ENCODE measurements at regions not wholly inside any gene's neighbourhood (a gene's known extent, or its start where the extent isn't known, plus 50 kb on each side); places are given as distances from the start of the nearest gene placed in this dataset.

DNA sequence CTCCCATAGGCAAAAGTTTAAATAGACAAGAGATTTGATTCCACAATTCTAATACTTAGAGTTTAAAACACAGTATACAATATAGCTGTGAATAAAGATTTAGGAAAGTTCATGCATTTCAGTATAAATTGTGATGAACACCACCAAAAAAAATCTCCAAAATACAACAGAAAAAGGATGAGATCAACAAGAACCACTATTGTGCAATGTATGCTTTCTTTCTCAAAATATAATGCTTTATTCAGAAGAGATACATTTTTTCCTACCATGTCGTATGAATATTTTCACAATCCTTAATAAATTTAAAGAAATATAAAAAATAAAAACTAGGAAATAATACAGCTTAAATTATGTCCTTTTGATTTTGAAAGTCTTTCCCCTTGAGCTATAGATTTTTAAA lies 1309.2 kb downstream of the MRPL39 start:
- no peaks in the 10 kb centered on the region for H3K36me3 ChIP-seq (ENCODE audit: control insufficient read depth in 4 of 4, insufficient read depth in 3 of 4, low read depth in 1 of 4, low read length in 3 of 4)
- no peak overlapping the region for H3K4me3 ChIP-seq (ENCODE audit: low read depth in 1 of 3, low read length in 3 of 3)
- TF ChIP-seq ZBTB33 (IDR thresholded peaks at IDR 0.05) (no peak), JUND (IDR thresholded peaks at IDR 0.05) (no peak), FOXA1 (IDR thresholded peaks at IDR 0.05) (no peak), HNF4A (conservative IDR thresholded peaks at IDR 0.05) (no peak), NR2F2 (IDR thresholded peaks at IDR 0.05) (no peak), HNF4G (IDR thresholded peaks at IDR 0.05) (no peak), SP1 (IDR thresholded peaks at IDR 0.05) (no peak), GABPA (IDR thresholded peaks at IDR 0.05 in 1 of 2, conservative IDR thresholded peaks at IDR 0.05 in 1 of 2) (no peak), EGR1 (IDR thresholded peaks at IDR 0.05; ENCODE audit: low read depth in 2 of 2) (no peak), TAF1 (conservative IDR thresholded peaks at IDR 0.05) (no peak)
- TF ChIP-seq, protein P1, sequence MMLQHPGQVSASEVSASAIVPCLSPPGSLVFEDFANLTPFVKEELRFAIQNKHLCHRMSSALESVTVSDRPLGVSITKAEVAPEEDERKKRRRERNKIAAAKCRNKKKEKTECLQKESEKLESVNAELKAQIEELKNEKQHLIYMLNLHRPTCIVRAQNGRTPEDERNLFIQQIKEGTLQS (IDR thresholded peaks at IDR 0.05), result no peak
- no peak overlapping the region for H3K9ac ChIP-seq (ENCODE audit: low read depth in 1 of 2, low read length in 2 of 2)
- H3K27me3 ChIP-seq (ENCODE audit: control insufficient read depth in 4 of 4, insufficient read depth in 4 of 4, low read length in 3 of 4), result no peaks in the 10 kb centered on the region
- H3K9me3 ChIP-seq (ENCODE audit: control insufficient read depth in 4 of 4, low read length in 3 of 4), result no peaks in the 10 kb centered on the region
- 89% methylated on average over 1 of the region's 1 CpG for WGBS
- H3K4me1 ChIP-seq (ENCODE audit: control insufficient read depth in 4 of 4, insufficient read depth in 4 of 4, low read length in 3 of 4), result no peaks in the 10 kb centered on the region
- DNase-seq (ENCODE audit: low spot score), result no peak
- no peak overlapping the region for H3K27ac ChIP-seq (ENCODE audit: low read depth in 1 of 2, low read length in 2 of 2)

GRCh38 chr21:24294171-24294570 lies 1313.1 kb downstream of the MRPL39 start:
- Histone ChIP-seq H3K4me3 (ENCODE audit: low read depth in 1 of 3, low read length in 3 of 3) (no peak overlapping the region), H3K36me3 (ENCODE audit: control insufficient read depth in 4 of 4, insufficient read depth in 3 of 4, low read depth in 1 of 4, low read length in 3 of 4) (no peaks in the 10 kb centered on the region), H3K27me3 (ENCODE audit: control insufficient read depth in 4 of 4, insufficient read depth in 4 of 4, low read length in 3 of 4) (no peaks in the 10 kb centered on the region), H3K9ac (ENCODE audit: low read depth in 1 of 2, low read length in 2 of 2) (no peak overlapping the region), H3K9me3 (ENCODE audit: control insufficient read depth in 4 of 4, low read length in 3 of 4) (no peaks in the 10 kb centered on the region), H3K27ac (ENCODE audit: low read depth in 1 of 2, low read length in 2 of 2) (no peak overlapping the region), H3K4me1 (ENCODE audit: control insufficient read depth in 4 of 4, insufficient read depth in 4 of 4, low read length in 3 of 4) (no peaks in the 10 kb centered on the region)
- 49% methylated on average over 2 of the region's 2 CpGs for WGBS
- TF ChIP-seq TAF1 (conservative IDR thresholded peaks at IDR 0.05) (no peak), HNF4G (IDR thresholded peaks at IDR 0.05) (no peak)
- DNase-seq (ENCODE audit: low spot score), result no peak

DNA sequence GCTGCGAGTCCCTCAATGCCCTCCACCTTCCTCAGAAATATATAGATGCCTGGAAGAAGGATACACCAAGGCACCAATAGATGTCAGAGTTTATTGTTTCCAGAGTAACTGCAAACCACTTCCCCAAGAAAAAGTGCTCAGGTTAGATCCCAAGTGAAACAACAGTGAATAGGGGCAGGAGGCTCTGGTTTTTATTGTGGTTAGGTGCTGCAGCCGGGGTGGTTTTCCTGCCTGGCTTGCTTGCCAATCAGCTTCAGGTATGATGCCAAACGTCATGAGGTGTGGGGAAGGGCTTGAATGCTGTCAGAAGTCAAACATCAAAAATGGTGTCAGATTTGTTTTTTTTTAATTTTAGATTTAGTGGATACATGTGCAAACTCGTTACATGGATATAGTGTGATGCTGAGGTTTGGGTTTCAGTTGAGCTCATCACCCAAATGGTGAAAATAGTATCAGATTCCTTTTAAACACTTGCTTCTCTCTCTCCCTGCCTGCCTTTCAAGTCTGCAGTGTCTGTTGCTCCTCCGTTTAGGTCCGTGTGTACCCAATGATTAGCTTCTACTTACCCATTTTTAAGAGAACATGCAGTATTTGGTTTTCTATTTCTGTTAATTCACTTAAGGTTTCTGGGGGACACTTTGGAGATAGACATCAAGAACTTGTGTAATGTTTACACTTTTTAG lies 1317.0 kb downstream of the MRPL39 start:
- Histone ChIP-seq H3K4me1 (ENCODE audit: control insufficient read depth in 4 of 4, insufficient read depth in 4 of 4, low read length in 3 of 4) (no peaks in the 10 kb centered on the region), H3K4me3 (ENCODE audit: low read depth in 1 of 3, low read length in 3 of 3) (no peak overlapping the region), H3K9ac (ENCODE audit: low read depth in 1 of 2, low read length in 2 of 2) (no peak overlapping the region), H3K9me3 (ENCODE audit: control insufficient read depth in 4 of 4, low read length in 3 of 4) (no peaks in the 10 kb centered on the region), H3K27ac (ENCODE audit: low read depth in 1 of 2, low read length in 2 of 2) (no peak overlapping the region), H3K36me3 (ENCODE audit: control insufficient read depth in 4 of 4, insufficient read depth in 3 of 4, low read depth in 1 of 4, low read length in 3 of 4) (no peaks in the 10 kb centered on the region), H3K27me3 (ENCODE audit: control insufficient read depth in 4 of 4, insufficient read depth in 4 of 4, low read length in 3 of 4) (no peaks in the 10 kb centered on the region)
- WGBS, result 43% methylated on average over 6 of the region's 6 CpGs
- TF ChIP-seq YY1 (IDR thresholded peaks at IDR 0.05) (no peak), GABPA (IDR thresholded peaks at IDR 0.05 in 1 of 2, conservative IDR thresholded peaks at IDR 0.05 in 1 of 2) (no peak), HNF4A (conservative IDR thresholded peaks at IDR 0.05) (no peak), TAF1 (conservative IDR thresholded peaks at IDR 0.05) (no peak), RXRA (IDR thresholded peaks at IDR 0.05) (no peak), HNF4G (IDR thresholded peaks at IDR 0.05) (no peak), RAD21 (IDR thresholded peaks at IDR 0.05) (no peak)
- TF ChIP-seq, protein P2, sequence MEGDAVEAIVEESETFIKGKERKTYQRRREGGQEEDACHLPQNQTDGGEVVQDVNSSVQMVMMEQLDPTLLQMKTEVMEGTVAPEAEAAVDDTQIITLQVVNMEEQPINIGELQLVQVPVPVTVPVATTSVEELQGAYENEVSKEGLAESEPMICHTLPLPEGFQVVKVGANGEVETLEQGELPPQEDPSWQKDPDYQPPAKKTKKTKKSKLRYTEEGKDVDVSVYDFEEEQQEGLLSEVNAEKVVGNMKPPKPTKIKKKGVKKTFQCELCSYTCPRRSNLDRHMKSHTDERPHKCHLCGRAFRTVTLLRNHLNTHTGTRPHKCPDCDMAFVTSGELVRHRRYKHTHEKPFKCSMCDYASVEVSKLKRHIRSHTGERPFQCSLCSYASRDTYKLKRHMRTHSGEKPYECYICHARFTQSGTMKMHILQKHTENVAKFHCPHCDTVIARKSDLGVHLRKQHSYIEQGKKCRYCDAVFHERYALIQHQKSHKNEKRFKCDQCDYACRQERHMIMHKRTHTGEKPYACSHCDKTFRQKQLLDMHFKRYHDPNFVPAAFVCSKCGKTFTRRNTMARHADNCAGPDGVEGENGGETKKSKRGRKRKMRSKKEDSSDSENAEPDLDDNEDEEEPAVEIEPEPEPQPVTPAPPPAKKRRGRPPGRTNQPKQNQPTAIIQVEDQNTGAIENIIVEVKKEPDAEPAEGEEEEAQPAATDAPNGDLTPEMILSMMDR (IDR thresholded peaks at IDR 0.05; ENCODE audit: low read depth, low read length, missing input control), result no peak
- DNase-seq (ENCODE audit: low spot score), result no peak
